Neural progenitor cell (in vitro differentiated cells): ENCODE measurements at regions not wholly inside any gene's neighbourhood (a gene's known extent, or its start where the extent isn't known, plus 50 kb on each side); places are given as distances from the start of the nearest gene placed in this dataset.

ENCODE experiments used
- CTCF ChIP-seq: fragments of 200-600 bp; sonication (generic); IDR thresholded peaks from 2 replicates; pipeline ENCODE4 v1.5.1; 2017; ENCODE audit warnings: antibody characterized with exemption, mild to moderate bottlenecking
- EZH2 ChIP-seq: fragments of 200-600 bp; sonication (generic); IDR thresholded peaks from 2 replicates; pipeline ENCODE4 v1.6.1; 2017; ENCODE audit warnings: antibody characterized with exemption, mild to moderate bottlenecking, moderate library complexity
- EZH2phosphoT487 ChIP-seq: fragments of 200-600 bp; sonication (generic); IDR thresholded peaks from 2 replicates; pipeline ENCODE4 v1.6.1; 2017; ENCODE audit warnings: antibody characterized with exemption

- TF ChIP-seq CTCF (no peak), EZH2 (no peak), EZH2phosphoT487 (no peak)
These were observed 238.5 kb downstream of the RBM19 start for GRCh38 chr12:113727651-113728061.
